Nephron progenitor cell (in vitro differentiated cells): ENCODE measurements at regions not wholly inside any gene's neighbourhood (a gene's known extent, or its start where the extent isn't known, plus 50 kb on each side); places are given as distances from the start of the nearest gene placed in this dataset.

Source experiments
- DNase-seq: peaks from one replicate; pipeline ENCODE4 v3.0.0; 2021
- H3K27ac Mint-ChIP-seq: 2 replicates; pipeline ENCODE4 v1.8.0; 2021; ENCODE audit warnings: mild to moderate bottlenecking, moderate library complexity, mixed read lengths
- H3K27me3 Mint-ChIP-seq: 2 replicates; pipeline ENCODE4 v1.8.0; 2021; ENCODE audit warnings: mild to moderate bottlenecking, low read depth, mixed read lengths; ENCODE audit not compliant: poor library complexity
- H3K36me3 Mint-ChIP-seq: 2 replicates; pipeline ENCODE4 v1.8.0; 2021; ENCODE audit warnings: low read depth, mixed read lengths
- H3K4me1 Mint-ChIP-seq: 2 replicates; pipeline ENCODE4 v1.8.0; 2021; ENCODE audit warnings: mixed read lengths
- H3K4me3 Mint-ChIP-seq: 2 replicates; pipeline ENCODE4 v1.8.0; 2021; ENCODE audit warnings: mild to moderate bottlenecking, moderate library complexity, mixed read lengths
- H3K9me3 Mint-ChIP-seq: 2 replicates; pipeline ENCODE4 v1.8.0; 2021; ENCODE audit warnings: mild to moderate bottlenecking, moderate library complexity, mixed read lengths
- CTCF ChIP-seq: fragments of 200-600 bp; sonication (generic); IDR thresholded peaks from 2 replicates; pipeline ENCODE4 v1.5.0; 2021; ENCODE audit warnings: antibody characterized with exemption

GRCh38 chr11:97419729-97420128 lies 1029.9 kb downstream of the JRKL start:
- TF ChIP-seq CTCF, result no peak
- H3K9me3 Mint-ChIP-seq, result peaks cover 12% of the 10 kb centered on the region
- no peak overlapping the region for H3K27ac Mint-ChIP-seq
- no peaks in the 10 kb centered on the region for H3K4me1 Mint-ChIP-seq
- no peaks in the 10 kb centered on the region for H3K27me3 Mint-ChIP-seq
- DNase-seq, result no peak
- H3K4me3 Mint-ChIP-seq, result no peak overlapping the region
- no peaks in the 10 kb centered on the region for H3K36me3 Mint-ChIP-seq

DNA sequence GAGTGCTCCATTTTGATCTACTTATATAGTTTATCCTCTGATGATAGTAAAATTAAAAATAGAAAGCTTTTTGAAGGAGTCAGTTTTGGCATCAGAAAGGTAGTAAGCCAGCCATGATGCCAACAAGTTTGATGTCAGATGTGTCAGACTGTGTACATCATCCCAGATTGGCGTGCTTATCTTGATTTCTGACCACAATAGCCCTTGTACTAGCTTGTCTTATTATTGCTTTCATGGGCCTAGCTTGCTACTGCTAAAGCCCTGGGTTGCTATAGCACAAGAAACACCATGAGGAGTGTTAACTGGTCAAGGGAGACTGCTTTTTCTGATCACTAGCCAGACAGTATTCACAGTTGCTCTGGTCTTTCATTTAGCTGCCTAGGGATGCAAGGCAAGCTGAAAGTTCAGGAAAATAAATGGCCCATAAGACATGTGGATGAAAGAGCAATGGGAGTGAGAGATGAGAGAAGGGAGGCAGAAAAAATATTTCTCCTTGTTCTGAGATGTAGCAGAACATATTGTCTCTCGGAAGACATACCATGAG lies 1038.5 kb downstream of the JRKL start:
- no peak overlapping the region for H3K4me3 Mint-ChIP-seq
- no peak for DNase-seq
- TF ChIP-seq CTCF, result no peak
- H3K27me3 Mint-ChIP-seq, result no peaks in the 10 kb centered on the region
- H3K27ac Mint-ChIP-seq, result peak overlapping the region; percentile 86
- peaks cover 42% of the 10 kb centered on the region for H3K4me1 Mint-ChIP-seq
- no peaks in the 10 kb centered on the region for H3K36me3 Mint-ChIP-seq
- H3K9me3 Mint-ChIP-seq, result no peaks in the 10 kb centered on the region

DNA sequence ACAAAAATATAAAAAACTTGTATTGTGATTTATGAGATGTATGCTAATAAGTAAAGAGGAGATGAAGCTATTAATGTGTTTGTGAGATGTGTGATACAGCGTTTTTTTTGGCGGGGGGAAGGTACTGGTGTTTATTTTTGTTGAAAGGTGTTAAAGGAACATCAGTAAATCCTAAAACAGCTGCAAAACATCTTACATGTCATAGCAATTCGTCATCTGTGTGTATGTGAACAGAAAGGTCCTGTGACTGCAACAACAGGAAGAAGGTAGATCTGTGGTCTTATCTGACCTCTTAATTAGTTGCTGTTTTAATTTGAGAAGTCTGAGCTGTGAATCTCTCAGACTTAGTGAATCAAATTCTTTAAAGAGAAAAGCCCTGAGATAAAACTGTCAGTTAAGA lies 1041.1 kb downstream of the JRKL start:
- H3K4me1 Mint-ChIP-seq, result peaks cover 46% of the 10 kb centered on the region
- H3K9me3 Mint-ChIP-seq, result no peaks in the 10 kb centered on the region
- H3K4me3 Mint-ChIP-seq, result no peak overlapping the region
- no peaks in the 10 kb centered on the region for H3K27me3 Mint-ChIP-seq
- TF ChIP-seq CTCF, result no peak
- DNase-seq, result no peak
- H3K36me3 Mint-ChIP-seq, result no peaks in the 10 kb centered on the region
- H3K27ac Mint-ChIP-seq, result peak overlapping the region; percentile 4

DNA sequence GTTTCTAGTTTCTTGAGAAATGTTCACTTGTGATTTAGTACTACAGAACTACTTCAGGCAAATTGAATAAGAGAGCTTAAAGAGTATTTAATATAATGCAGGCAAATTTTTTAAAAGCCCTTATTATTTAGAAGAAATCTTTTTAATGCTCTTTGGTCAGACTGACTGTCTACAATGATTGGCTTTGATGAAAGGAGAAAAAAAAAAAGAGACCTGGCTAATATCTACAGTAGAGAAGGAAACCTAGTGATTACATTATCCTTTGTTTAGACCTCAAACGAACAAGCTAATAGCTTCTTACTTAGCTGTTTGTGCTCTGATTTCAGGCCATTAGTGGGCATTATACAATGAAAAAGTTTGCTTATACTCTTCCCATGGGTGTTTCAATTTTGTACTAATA lies 1043.1 kb downstream of the JRKL start:
- no peak for DNase-seq

DNA sequence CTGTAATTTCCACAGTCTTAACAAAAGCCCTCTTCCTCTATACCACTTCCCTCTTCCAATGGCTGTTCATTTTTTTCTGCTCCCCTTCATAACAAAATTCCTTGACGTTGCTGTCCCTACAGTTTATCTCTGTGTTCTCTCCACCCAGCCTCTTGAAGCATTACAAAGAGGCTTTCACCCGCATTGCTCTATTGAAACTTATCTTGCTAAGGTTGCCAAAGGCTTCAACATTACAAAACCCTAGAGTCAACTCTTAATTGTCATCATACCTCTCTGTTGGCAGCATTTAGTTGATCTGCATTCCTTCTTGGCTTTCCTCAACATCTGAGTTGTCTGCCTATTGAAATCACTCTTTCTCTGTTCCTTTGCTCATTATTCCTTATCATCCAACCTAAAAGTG lies 1055.7 kb downstream of the JRKL start:
- Mint-ChIP-seq H3K9me3 (peaks cover 7% of the 10 kb centered on the region), H3K27ac (no peak overlapping the region), H3K4me1 (peaks cover 5% of the 10 kb centered on the region), H3K27me3 (no peaks in the 10 kb centered on the region), H3K4me3 (no peak overlapping the region), H3K36me3 (no peaks in the 10 kb centered on the region)
- TF ChIP-seq CTCF, result no peak
- no peak for DNase-seq

More for the DNA sequence above, 1043.1 kb downstream of the JRKL start:
- TF ChIP-seq CTCF, result no peak
- Mint-ChIP-seq H3K27me3 (no peaks in the 10 kb centered on the region), H3K4me3 (no peak overlapping the region), H3K36me3 (no peaks in the 10 kb centered on the region), H3K4me1 (peaks cover 45% of the 10 kb centered on the region), H3K27ac (no peak overlapping the region), H3K9me3 (no peaks in the 10 kb centered on the region)

- Mint-ChIP-seq H3K27me3 (peaks cover 4% of the 10 kb centered on the region), H3K4me1 (peaks cover 5% of the 10 kb centered on the region), H3K27ac (no peak overlapping the region), H3K9me3 (no peaks in the 10 kb centered on the region), H3K4me3 (no peak overlapping the region), H3K36me3 (no peaks in the 10 kb centered on the region)
- TF ChIP-seq CTCF, result no peak
- no peak for DNase-seq
These were observed 1061.6 kb downstream of the JRKL start for GRCh38 chr11:97451441-97451840.
